Kidney epithelial cell (primary cell): ENCODE measurements at regions not wholly inside any gene's neighbourhood (a gene's known extent, or its start where the extent isn't known, plus 50 kb on each side); places are given as distances from the start of the nearest gene placed in this dataset.

Experiments used
- DNase-seq: peaks from one replicate; pipeline ENCODE4 v3.0.0-alpha.2; 2010; ENCODE audit warnings: low read depth
- H3K27me3 ChIP-seq: 2 replicates; pipeline ENCODE4 v1.6.0; 2011; ENCODE audit warnings: low read length; ENCODE audit not compliant: control insufficient read depth, insufficient read depth
- H3K36me3 ChIP-seq: 2 replicates; pipeline ENCODE4 v1.5.1; 2011; ENCODE audit warnings: low read length; ENCODE audit not compliant: control insufficient read depth, insufficient read depth
- H3K4me3 ChIP-seq: 2 replicates; pipeline ENCODE4 v1.5.1; 2011; ENCODE audit warnings: low read depth, mild to moderate bottlenecking, control low read depth, low read length
- TF ChIP-seq, protein P1 (sequence below): IDR thresholded peaks from 2 replicates; pipeline ENCODE4 v1.5.1; 2011; ENCODE audit warnings: mild to moderate bottlenecking, moderate library complexity, low read length, control low read depth, inconsistent platforms; ENCODE audit not compliant: insufficient read depth, poor library complexity, severe bottlenecking

GRCh38 chr11:25159341-25159740 is 662.5 kb downstream of the LUZP2 start:
- H3K4me3 ChIP-seq = no peak overlapping the region
- no peaks in the 10 kb centered on the region for H3K27me3 ChIP-seq
- no peaks in the 10 kb centered on the region for H3K36me3 ChIP-seq
- TF ChIP-seq, protein P1, sequence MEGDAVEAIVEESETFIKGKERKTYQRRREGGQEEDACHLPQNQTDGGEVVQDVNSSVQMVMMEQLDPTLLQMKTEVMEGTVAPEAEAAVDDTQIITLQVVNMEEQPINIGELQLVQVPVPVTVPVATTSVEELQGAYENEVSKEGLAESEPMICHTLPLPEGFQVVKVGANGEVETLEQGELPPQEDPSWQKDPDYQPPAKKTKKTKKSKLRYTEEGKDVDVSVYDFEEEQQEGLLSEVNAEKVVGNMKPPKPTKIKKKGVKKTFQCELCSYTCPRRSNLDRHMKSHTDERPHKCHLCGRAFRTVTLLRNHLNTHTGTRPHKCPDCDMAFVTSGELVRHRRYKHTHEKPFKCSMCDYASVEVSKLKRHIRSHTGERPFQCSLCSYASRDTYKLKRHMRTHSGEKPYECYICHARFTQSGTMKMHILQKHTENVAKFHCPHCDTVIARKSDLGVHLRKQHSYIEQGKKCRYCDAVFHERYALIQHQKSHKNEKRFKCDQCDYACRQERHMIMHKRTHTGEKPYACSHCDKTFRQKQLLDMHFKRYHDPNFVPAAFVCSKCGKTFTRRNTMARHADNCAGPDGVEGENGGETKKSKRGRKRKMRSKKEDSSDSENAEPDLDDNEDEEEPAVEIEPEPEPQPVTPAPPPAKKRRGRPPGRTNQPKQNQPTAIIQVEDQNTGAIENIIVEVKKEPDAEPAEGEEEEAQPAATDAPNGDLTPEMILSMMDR = no peak
- no peak for DNase-seq

- Histone ChIP-seq H3K27me3 (no peaks in the 10 kb centered on the region), H3K4me3 (no peak overlapping the region), H3K36me3 (no peaks in the 10 kb centered on the region)
- TF ChIP-seq, protein P1 = no peak
- no peak for DNase-seq
Measured at GRCh38 chr11:25163421-25163820, 666.6 kb downstream of the LUZP2 start.

GRCh38 chr11:25180187-25180586 is 683.3 kb downstream of the LUZP2 start:
- no peaks in the 10 kb centered on the region for H3K27me3 ChIP-seq
- DNase-seq = no peak
- TF ChIP-seq, protein P1 = no peak
- H3K36me3 ChIP-seq = no peaks in the 10 kb centered on the region
- no peak overlapping the region for H3K4me3 ChIP-seq

DNA sequence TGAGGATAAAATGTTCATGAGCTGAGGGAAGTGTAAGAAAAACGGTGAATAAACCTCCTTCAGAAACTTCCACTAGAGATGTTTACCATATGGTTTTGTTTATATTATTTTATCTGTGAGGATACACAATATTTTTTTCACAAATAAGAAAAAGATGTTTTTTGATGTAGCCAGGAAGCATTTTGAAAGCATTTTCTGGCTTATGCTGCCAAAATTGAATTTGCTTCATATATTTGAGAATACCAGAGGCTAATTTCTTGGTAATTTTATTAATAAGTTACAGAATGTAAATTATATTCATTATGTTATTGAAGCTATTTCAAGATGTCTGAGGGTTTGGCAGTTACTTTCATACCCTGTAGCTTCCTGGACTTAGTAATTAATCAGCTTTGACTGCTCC is 686.6 kb downstream of the LUZP2 start:
- Histone ChIP-seq H3K27me3 (no peaks in the 10 kb centered on the region), H3K36me3 (no peaks in the 10 kb centered on the region), H3K4me3 (no peak overlapping the region)
- no peak for DNase-seq
- TF ChIP-seq, protein P1 = no peak

GRCh38 chr11:25197515-25197914 is 700.7 kb downstream of the LUZP2 start:
- H3K27me3 ChIP-seq = no peaks in the 10 kb centered on the region
- DNase-seq = no peak
- H3K36me3 ChIP-seq = no peaks in the 10 kb centered on the region
- TF ChIP-seq, protein P1 = no peak
- no peak overlapping the region for H3K4me3 ChIP-seq

- no peak overlapping the region for H3K4me3 ChIP-seq
- TF ChIP-seq, protein P1 = no peak
- no peak for DNase-seq
- no peaks in the 10 kb centered on the region for H3K36me3 ChIP-seq
- H3K27me3 ChIP-seq = no peaks in the 10 kb centered on the region
Measured at GRCh38 chr11:25198704-25199103, 701.9 kb downstream of the LUZP2 start.
